B cell (primary cell): ENCODE measurements at regions not wholly inside any gene's neighbourhood (a gene's known extent, or its start where the extent isn't known, plus 50 kb on each side); places are given as distances from the start of the nearest gene placed in this dataset.

Source experiments
- CTCF ChIP-seq: fragments of 200-600 bp; IDR thresholded peaks from one replicate; pipeline ENCODE4 v1.8.0; 2022; ENCODE audit warnings: antibody characterized with exemption, mild to moderate bottlenecking
- EZH2 ChIP-seq: IDR thresholded peaks from 2 replicates; pipeline ENCODE4 v1.6.1; 2012; ENCODE audit warnings: borderline replicate concordance, low read depth, mild to moderate bottlenecking, moderate library complexity, low read length; ENCODE audit not compliant: insufficient read depth, poor library complexity, severe bottlenecking

DNA sequence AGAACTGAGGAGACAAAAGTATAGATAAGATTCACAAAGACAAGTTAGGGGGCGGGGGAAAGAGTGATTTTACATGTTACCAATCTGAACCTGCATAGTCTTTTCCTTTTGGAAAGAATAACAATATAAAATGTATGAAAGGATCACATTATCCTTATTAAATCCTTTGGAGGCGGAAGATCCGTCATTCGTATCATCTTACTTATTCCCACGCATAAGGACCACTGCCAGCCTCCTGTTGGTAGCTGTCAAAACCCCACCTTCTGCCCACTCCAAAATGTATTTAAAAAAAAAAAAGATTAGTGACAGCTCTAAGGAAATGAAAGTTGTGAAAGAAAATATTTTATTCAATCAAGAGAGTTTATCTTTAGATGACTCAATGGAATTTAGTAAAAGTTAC is 821.0 kb upstream of the CELF2 start:
- no peak for TF ChIP-seq CTCF
- no peak for TF ChIP-seq EZH2
